ENCODE measurements at regions not wholly inside any gene's neighbourhood (a gene's known extent, or its start where the extent isn't known, plus 50 kb on each side); places are given as distances from the start of the nearest gene placed in this dataset.

DNA sequence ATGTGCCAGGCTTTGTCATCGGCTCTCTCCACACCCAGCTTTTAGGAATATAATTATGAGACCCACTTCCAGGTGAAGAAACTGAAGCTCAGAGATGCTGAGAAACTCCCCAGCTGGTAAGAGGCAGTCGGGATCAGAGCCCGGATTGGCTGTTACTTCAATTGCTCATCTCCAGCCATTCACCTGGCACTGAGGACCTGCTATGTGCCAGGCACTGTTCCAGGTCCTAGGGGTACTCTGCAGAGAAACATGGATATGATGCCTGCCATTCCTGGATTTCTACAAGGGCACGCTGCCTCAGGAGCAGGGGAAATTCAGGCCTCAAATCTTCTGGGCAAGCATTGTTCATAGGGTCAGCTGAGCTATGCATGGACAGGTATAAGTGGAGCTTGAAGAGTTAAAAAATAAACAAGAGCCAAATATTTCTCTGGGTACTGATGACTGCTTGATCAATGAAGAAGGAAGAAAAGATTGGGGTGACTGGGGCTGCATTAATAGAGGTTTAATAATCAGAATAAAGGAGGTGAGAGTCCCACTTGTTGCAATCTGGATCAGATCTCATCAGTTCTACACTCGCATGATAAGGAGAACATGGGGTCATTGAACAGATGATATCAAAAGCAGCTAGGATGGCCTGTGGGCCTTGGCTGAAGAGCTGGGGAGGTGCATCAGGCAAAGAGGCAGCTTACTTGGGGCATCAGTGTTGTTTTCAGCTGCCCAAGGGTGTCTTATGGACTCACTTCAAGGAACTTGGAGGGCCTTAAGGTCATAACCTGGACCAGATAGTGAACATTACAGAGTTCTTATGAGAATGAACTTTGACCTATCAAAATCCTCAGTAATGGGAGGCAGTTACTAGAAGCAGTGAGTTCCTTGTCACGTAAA is 80.9 kb upstream of the TOX2 start:
- H3F3A ChIP-seq (ENCODE audit: insufficient read depth, low read length), result no peaks in the 10 kb centered on the region
- H3K9me3 ChIP-seq (ENCODE audit: low read length), result no peaks in the 10 kb centered on the region
- H2AFZ ChIP-seq (ENCODE audit: low read length), result no peak overlapping the region
- H3K9me2 ChIP-seq (ENCODE audit: low read depth, low read length), result no peaks in the 10 kb centered on the region
- TF ChIP-seq CTCF (IDR thresholded peaks at IDR 0.05; ENCODE audit: low read length) (no peak), EZH2 (IDR thresholded peaks at IDR 0.05; ENCODE audit: borderline replicate concordance, low read length) (no peak)
- no peak overlapping the region for H3K4me3 ChIP-seq (ENCODE audit: low read depth, low read length, poor library complexity, severe bottlenecking)
- H4K20me1 ChIP-seq (ENCODE audit: insufficient read depth, low read length), result no peaks in the 10 kb centered on the region
- no peaks in the 10 kb centered on the region for H3K4me1 ChIP-seq (ENCODE audit: insufficient read depth, low read length, severe bottlenecking)
- no peak overlapping the region for H3K27ac ChIP-seq (ENCODE audit: low read depth, low read length, poor library complexity, severe bottlenecking)
- no peaks in the 10 kb centered on the region for H3K36me3 ChIP-seq (ENCODE audit: insufficient read depth, low read length)
- no peak overlapping the region for H3K4me2 ChIP-seq (ENCODE audit: low read length)
- no peaks in the 10 kb centered on the region for H3K79me2 ChIP-seq (ENCODE audit: insufficient read depth, low read length)
- H3K27me3 ChIP-seq (ENCODE audit: insufficient read depth, low read length), result peaks cover 4% of the 10 kb centered on the region; the same call in 1 of the 2 replicates
- no peak overlapping the region for H3K9ac ChIP-seq (ENCODE audit: low read length)

GRCh38 chr20:43832961-43833360 is 81.7 kb upstream of the TOX2 start:
- no peaks in the 10 kb centered on the region for H3K4me1 ChIP-seq (ENCODE audit: insufficient read depth, low read length, severe bottlenecking)
- no peak for TF ChIP-seq CTCF (IDR thresholded peaks at IDR 0.05; ENCODE audit: low read length)
- no peak for TF ChIP-seq EZH2 (IDR thresholded peaks at IDR 0.05; ENCODE audit: borderline replicate concordance, low read length)
- no peak overlapping the region for H3K4me2 ChIP-seq (ENCODE audit: low read length)
- H3K9me2 ChIP-seq (ENCODE audit: low read depth, low read length), result no peaks in the 10 kb centered on the region
- H3K27ac ChIP-seq (ENCODE audit: low read depth, low read length, poor library complexity, severe bottlenecking), result no peak overlapping the region
- no peaks in the 10 kb centered on the region for H3K79me2 ChIP-seq (ENCODE audit: insufficient read depth, low read length)
- no peak overlapping the region for H3K9ac ChIP-seq (ENCODE audit: low read length)
- no peaks in the 10 kb centered on the region for H3F3A ChIP-seq (ENCODE audit: insufficient read depth, low read length)
- peaks cover 4% of the 10 kb centered on the region; the same call in 1 of the 2 replicates for H3K27me3 ChIP-seq (ENCODE audit: insufficient read depth, low read length)
- H4K20me1 ChIP-seq (ENCODE audit: insufficient read depth, low read length), result no peaks in the 10 kb centered on the region
- H3K36me3 ChIP-seq (ENCODE audit: insufficient read depth, low read length), result no peaks in the 10 kb centered on the region
- 0 out of 2 replicates have a peak, but pooled peaks cover under 1% of the 10 kb centered on the region for H3K9me3 ChIP-seq (ENCODE audit: low read length)
- no peak overlapping the region for H3K4me3 ChIP-seq (ENCODE audit: low read depth, low read length, poor library complexity, severe bottlenecking)
- no peak overlapping the region for H2AFZ ChIP-seq (ENCODE audit: low read length)

GRCh38 chr20:43832096-43832816 is 82.4 kb upstream of the TOX2 start:
- no peak overlapping the region for H3K4me2 ChIP-seq (ENCODE audit: low read length)
- H4K20me1 ChIP-seq (ENCODE audit: insufficient read depth, low read length), result no peaks in the 10 kb centered on the region
- no peak overlapping the region for H3K4me3 ChIP-seq (ENCODE audit: low read depth, low read length, poor library complexity, severe bottlenecking)
- H3K27ac ChIP-seq (ENCODE audit: low read depth, low read length, poor library complexity, severe bottlenecking), result no peak overlapping the region
- H3K9ac ChIP-seq (ENCODE audit: low read length), result no peak overlapping the region
- H3K36me3 ChIP-seq (ENCODE audit: insufficient read depth, low read length), result no peaks in the 10 kb centered on the region
- no peaks in the 10 kb centered on the region for H3K9me2 ChIP-seq (ENCODE audit: low read depth, low read length)
- peaks cover 2% of the 10 kb centered on the region; the same call in 1 of the 2 replicates for H3K9me3 ChIP-seq (ENCODE audit: low read length)
- peaks cover 4% of the 10 kb centered on the region; the same call in 1 of the 2 replicates for H3K27me3 ChIP-seq (ENCODE audit: insufficient read depth, low read length)
- no peak overlapping the region for H2AFZ ChIP-seq (ENCODE audit: low read length)
- no peaks in the 10 kb centered on the region for H3F3A ChIP-seq (ENCODE audit: insufficient read depth, low read length)
- TF ChIP-seq CTCF (IDR thresholded peaks at IDR 0.05; ENCODE audit: low read length) (no peak), EZH2 (IDR thresholded peaks at IDR 0.05; ENCODE audit: borderline replicate concordance, low read length) (no peak)
- H3K79me2 ChIP-seq (ENCODE audit: insufficient read depth, low read length), result no peaks in the 10 kb centered on the region
- H3K4me1 ChIP-seq (ENCODE audit: insufficient read depth, low read length, severe bottlenecking), result no peaks in the 10 kb centered on the region
